ENCODE measurements at regions not wholly inside any gene's neighbourhood (a gene's known extent, or its start where the extent isn't known, plus 50 kb on each side); places are given as distances from the start of the nearest gene placed in this dataset.
A peak's percentile ranks its signal among the peaks of the same experiment; 100 is the strongest.

DNA sequence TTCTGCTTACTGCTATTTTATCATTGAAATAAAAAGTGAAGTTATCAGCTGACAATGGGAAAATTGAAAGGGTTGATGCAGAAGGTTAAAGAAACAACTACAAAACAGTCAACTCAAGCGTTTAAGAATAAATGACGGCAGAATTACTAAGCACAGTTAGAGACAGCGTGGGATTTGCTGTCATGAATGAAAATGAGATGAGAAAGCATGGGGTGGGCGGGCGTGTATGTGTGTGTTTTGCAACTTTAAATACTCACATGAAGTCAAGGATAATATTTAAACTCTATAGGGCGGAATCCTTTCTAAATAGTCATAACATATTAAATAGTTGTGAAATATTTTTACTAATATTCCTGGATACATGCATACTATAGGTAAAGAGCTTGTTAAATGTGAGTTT is 450.8 kb downstream of the ETV1 start:
- H3K4me1 Mint-ChIP-seq (ENCODE audit: low read depth, unreplicated experiment), result peaks cover 6% of the 10 kb centered on the region
- H3K36me3 Mint-ChIP-seq (ENCODE audit: unreplicated experiment), result no peaks in the 10 kb centered on the region
- H3K27ac Mint-ChIP-seq (ENCODE audit: unreplicated experiment), result no peak overlapping the region
- no peaks in the 10 kb centered on the region for H3K9me3 Mint-ChIP-seq (ENCODE audit: unreplicated experiment)
- no peak for DNase-seq
- TF ChIP-seq, protein P1, sequence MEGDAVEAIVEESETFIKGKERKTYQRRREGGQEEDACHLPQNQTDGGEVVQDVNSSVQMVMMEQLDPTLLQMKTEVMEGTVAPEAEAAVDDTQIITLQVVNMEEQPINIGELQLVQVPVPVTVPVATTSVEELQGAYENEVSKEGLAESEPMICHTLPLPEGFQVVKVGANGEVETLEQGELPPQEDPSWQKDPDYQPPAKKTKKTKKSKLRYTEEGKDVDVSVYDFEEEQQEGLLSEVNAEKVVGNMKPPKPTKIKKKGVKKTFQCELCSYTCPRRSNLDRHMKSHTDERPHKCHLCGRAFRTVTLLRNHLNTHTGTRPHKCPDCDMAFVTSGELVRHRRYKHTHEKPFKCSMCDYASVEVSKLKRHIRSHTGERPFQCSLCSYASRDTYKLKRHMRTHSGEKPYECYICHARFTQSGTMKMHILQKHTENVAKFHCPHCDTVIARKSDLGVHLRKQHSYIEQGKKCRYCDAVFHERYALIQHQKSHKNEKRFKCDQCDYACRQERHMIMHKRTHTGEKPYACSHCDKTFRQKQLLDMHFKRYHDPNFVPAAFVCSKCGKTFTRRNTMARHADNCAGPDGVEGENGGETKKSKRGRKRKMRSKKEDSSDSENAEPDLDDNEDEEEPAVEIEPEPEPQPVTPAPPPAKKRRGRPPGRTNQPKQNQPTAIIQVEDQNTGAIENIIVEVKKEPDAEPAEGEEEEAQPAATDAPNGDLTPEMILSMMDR (IDR thresholded peaks at IDR 0.05; ENCODE audit: partially characterized antibody, unreplicated experiment), result no peak
- H3K27me3 Mint-ChIP-seq (ENCODE audit: unreplicated experiment), result peaks cover 3% of the 10 kb centered on the region
- H3K4me3 Mint-ChIP-seq (ENCODE audit: unreplicated experiment), result no peak overlapping the region

DNA sequence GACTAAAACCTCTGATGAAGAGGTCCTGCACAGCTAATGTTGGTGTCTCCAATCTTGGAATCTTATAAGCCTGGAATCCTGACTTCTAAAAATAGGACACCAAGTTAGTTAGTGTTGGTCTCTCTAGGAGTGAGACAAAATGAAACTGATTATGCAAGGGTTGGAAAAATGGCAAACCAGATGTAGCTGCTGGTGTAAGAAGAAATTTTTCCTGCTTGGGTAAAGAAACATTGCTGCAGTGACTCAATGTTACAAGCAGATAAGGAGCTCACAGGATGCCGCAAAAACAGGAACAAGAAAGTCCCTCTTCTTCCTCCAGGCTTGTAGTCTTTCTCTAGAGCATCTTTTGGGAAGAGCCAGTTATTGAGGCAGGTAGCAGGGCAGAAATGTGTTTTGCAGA is 449.0 kb downstream of the ETV1 start:
- peaks cover 5% of the 10 kb centered on the region for H3K4me1 Mint-ChIP-seq (ENCODE audit: low read depth, unreplicated experiment)
- H3K27ac Mint-ChIP-seq (ENCODE audit: unreplicated experiment), result no peak overlapping the region
- TF ChIP-seq, protein P1 (IDR thresholded peaks at IDR 0.05; ENCODE audit: partially characterized antibody, unreplicated experiment), result no peak
- no peak overlapping the region for H3K4me3 Mint-ChIP-seq (ENCODE audit: unreplicated experiment)
- peaks cover 3% of the 10 kb centered on the region for H3K27me3 Mint-ChIP-seq (ENCODE audit: unreplicated experiment)
- no peaks in the 10 kb centered on the region for H3K9me3 Mint-ChIP-seq (ENCODE audit: unreplicated experiment)
- H3K36me3 Mint-ChIP-seq (ENCODE audit: unreplicated experiment), result no peaks in the 10 kb centered on the region
- no peak for DNase-seq

DNA sequence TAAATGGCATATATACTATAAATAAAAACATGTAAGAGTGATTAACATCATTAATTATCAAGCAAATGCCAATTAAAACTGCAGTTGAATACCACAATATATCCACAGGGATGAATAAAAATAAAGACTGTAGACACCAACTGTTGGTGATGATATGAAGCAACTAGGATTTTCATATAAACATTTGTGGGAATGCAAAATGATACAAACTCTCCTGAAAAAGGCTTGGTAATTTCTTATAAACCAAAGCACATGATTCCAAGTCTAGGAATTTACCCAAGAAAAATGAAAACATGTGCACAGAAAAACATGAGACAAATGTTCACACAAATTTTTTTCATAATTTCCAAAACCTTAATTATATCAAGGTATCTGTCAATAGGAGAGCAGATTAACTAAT is 448.1 kb downstream of the ETV1 start:
- Mint-ChIP-seq H3K36me3 (ENCODE audit: unreplicated experiment) (no peaks in the 10 kb centered on the region), H3K4me3 (ENCODE audit: unreplicated experiment) (no peak overlapping the region)
- TF ChIP-seq, protein P1 (IDR thresholded peaks at IDR 0.05; ENCODE audit: partially characterized antibody, unreplicated experiment), result no peak

DNA sequence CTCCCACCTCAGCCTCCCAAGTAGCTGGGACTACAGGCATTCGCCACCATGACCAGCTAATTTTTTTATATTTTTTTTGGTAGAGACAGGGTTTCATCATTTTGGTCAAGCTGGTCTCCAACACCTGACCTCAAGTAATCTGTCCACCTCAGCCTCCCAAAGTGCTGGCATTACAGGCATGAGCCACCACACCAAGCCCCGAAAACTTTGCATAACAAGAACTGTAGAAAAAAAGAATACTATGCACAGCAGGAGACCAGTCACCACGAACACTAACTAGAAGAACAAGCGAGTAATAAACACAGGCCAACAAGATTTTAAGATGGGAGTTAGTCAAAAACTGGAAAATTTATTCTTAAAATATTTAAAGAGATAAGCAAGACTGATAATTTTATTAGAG is 447.0 kb downstream of the ETV1 start:
- Mint-ChIP-seq H3K4me3 (ENCODE audit: unreplicated experiment) (no peak overlapping the region), H3K27ac (ENCODE audit: unreplicated experiment) (no peak overlapping the region), H3K9me3 (ENCODE audit: unreplicated experiment) (no peaks in the 10 kb centered on the region), H3K27me3 (ENCODE audit: unreplicated experiment) (peaks cover 3% of the 10 kb centered on the region), H3K36me3 (ENCODE audit: unreplicated experiment) (no peaks in the 10 kb centered on the region), H3K4me1 (ENCODE audit: low read depth, unreplicated experiment) (peaks cover 10% of the 10 kb centered on the region)
- no peak for DNase-seq
- TF ChIP-seq, protein P1 (IDR thresholded peaks at IDR 0.05; ENCODE audit: partially characterized antibody, unreplicated experiment), result no peak

More for the DNA sequence above, 448.1 kb downstream of the ETV1 start:
- Mint-ChIP-seq H3K4me1 (ENCODE audit: low read depth, unreplicated experiment) (peaks cover 10% of the 10 kb centered on the region), H3K27me3 (ENCODE audit: unreplicated experiment) (peaks cover 3% of the 10 kb centered on the region), H3K27ac (ENCODE audit: unreplicated experiment) (no peak overlapping the region), H3K9me3 (ENCODE audit: unreplicated experiment) (no peaks in the 10 kb centered on the region)
- no peak for DNase-seq

DNA sequence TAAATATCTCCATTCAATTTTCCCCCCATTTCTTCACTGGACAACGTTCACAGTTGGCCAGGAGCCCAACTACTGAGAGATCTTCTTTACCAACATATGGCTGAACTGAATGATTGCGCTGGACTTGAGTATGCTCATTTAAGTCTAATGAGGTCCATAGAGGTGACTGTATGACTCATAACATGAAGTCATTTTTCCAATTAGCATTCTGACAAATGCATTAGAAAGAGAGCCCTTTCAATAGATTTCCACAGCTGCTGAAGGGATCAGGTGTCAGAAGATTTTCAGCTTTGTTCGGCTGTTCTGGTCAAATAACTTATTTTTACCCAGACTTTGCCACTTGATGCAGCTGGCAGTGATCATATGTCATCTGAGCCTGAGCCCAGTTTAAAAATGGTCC is 438.0 kb downstream of the ETV1 start:
- H3K4me3 Mint-ChIP-seq (ENCODE audit: unreplicated experiment), result peak overlapping the region; percentile 30
- H3K9me3 Mint-ChIP-seq (ENCODE audit: unreplicated experiment), result peaks cover 7% of the 10 kb centered on the region
- peaks cover 24% of the 10 kb centered on the region for H3K4me1 Mint-ChIP-seq (ENCODE audit: low read depth, unreplicated experiment)
- DNase-seq, result no peak
- H3K27ac Mint-ChIP-seq (ENCODE audit: unreplicated experiment), result peak overlapping the region; percentile 93
- peaks cover 5% of the 10 kb centered on the region for H3K27me3 Mint-ChIP-seq (ENCODE audit: unreplicated experiment)
- H3K36me3 Mint-ChIP-seq (ENCODE audit: unreplicated experiment), result no peaks in the 10 kb centered on the region
- TF ChIP-seq, protein P1 (IDR thresholded peaks at IDR 0.05; ENCODE audit: partially characterized antibody, unreplicated experiment), result no peak
